ENCODE measurements at regions not wholly inside any gene's neighbourhood (a gene's known extent, or its start where the extent isn't known, plus 50 kb on each side); places are given as distances from the start of the nearest gene placed in this dataset.

- in situ Hi-C loops (cut with MboI; ENCODE audit: low sequenced_read_pairs in 4 of 4) = loop anchor here (25.0 kb wide), 1 partner anchor 506 kb away; no protein-coding TSS in a partner anchor
- Histone ChIP-seq H3K4me3 (no peak overlapping the region), H3K9me3 (no peaks in the 10 kb centered on the region), H3K27ac (no peak overlapping the region), H3K27me3 (no peaks in the 10 kb centered on the region), H3K36me3 (no peaks in the 10 kb centered on the region), H3K4me1 (no peaks in the 10 kb centered on the region)
- intact Hi-C loops (cut with DNase I; ENCODE audit: low total_unique reads) = no loop called here
- ATAC-seq (no peak), DNase-seq (no peak)
- TF ChIP-seq, protein P1, sequence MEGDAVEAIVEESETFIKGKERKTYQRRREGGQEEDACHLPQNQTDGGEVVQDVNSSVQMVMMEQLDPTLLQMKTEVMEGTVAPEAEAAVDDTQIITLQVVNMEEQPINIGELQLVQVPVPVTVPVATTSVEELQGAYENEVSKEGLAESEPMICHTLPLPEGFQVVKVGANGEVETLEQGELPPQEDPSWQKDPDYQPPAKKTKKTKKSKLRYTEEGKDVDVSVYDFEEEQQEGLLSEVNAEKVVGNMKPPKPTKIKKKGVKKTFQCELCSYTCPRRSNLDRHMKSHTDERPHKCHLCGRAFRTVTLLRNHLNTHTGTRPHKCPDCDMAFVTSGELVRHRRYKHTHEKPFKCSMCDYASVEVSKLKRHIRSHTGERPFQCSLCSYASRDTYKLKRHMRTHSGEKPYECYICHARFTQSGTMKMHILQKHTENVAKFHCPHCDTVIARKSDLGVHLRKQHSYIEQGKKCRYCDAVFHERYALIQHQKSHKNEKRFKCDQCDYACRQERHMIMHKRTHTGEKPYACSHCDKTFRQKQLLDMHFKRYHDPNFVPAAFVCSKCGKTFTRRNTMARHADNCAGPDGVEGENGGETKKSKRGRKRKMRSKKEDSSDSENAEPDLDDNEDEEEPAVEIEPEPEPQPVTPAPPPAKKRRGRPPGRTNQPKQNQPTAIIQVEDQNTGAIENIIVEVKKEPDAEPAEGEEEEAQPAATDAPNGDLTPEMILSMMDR (IDR thresholded peaks at IDR 0.05 in 4 of 5, conservative IDR thresholded peaks at IDR 0.05 in 1 of 5) = no peak
- no peak for TF ChIP-seq POLR2A (IDR thresholded peaks at IDR 0.05)
Observed at GRCh38 chrX:110418316-110419235, 59.9 kb downstream of the RTL9 start.

GRCh38 chrX:110419512-110419911 lies 60.9 kb downstream of the RTL9 start:
- DNase-seq (no peak), ATAC-seq (no peak)
- in situ Hi-C loops (cut with MboI; ENCODE audit: low sequenced_read_pairs in 4 of 4) (loop anchor here (25.0 kb wide), 1 partner anchor 507 kb away; no protein-coding TSS in a partner anchor), intact Hi-C loops (cut with DNase I; ENCODE audit: low total_unique reads) (no loop called here)
- Histone ChIP-seq H3K4me3 (no peak overlapping the region), H3K27ac (no peak overlapping the region), H3K27me3 (no peaks in the 10 kb centered on the region), H3K4me1 (no peaks in the 10 kb centered on the region), H3K9me3 (no peaks in the 10 kb centered on the region), H3K36me3 (no peaks in the 10 kb centered on the region)
- no peak for TF ChIP-seq POLR2A (IDR thresholded peaks at IDR 0.05)
- TF ChIP-seq, protein P1 (IDR thresholded peaks at IDR 0.05 in 4 of 5, conservative IDR thresholded peaks at IDR 0.05 in 1 of 5) = no peak

GRCh38 chrX:110420771-110421499 lies 62.3 kb downstream of the RTL9 start:
- no peak overlapping the region for H3K4me3 ChIP-seq

More at GRCh38 chrX:110420771-110421499, 62.3 kb downstream of the RTL9 start:
- Histone ChIP-seq H3K9me3 (no peaks in the 10 kb centered on the region), H3K36me3 (no peaks in the 10 kb centered on the region), H3K4me1 (no peaks in the 10 kb centered on the region), H3K27me3 (no peaks in the 10 kb centered on the region), H3K27ac (no peak overlapping the region)
- intact Hi-C loops (cut with DNase I; ENCODE audit: low total_unique reads) (no loop called here), in situ Hi-C loops (cut with MboI; ENCODE audit: low sequenced_read_pairs in 4 of 4) (loop anchor here (25.0 kb wide), 1 partner anchor 509 kb away; no protein-coding TSS in a partner anchor)
- DNase-seq (no peak), ATAC-seq (no peak)
- no peak for TF ChIP-seq POLR2A (IDR thresholded peaks at IDR 0.05)
- TF ChIP-seq, protein P1 (IDR thresholded peaks at IDR 0.05 in 4 of 5, conservative IDR thresholded peaks at IDR 0.05 in 1 of 5) = peak in 2 of 5 experiments; percentile 10 to 18
